GM21367 (cell line): ENCODE measurements at regions not wholly inside any gene's neighbourhood (a gene's known extent, or its start where the extent isn't known, plus 50 kb on each side); places are given as distances from the start of the nearest gene placed in this dataset.
"Not testable (repeated sequence)": the region's sequence is repeated elsewhere in the genome, so short reads cannot be mapped to it uniquely, and the experiment has no call there.

Experiments
- ATAC-seq: cut with Tn5 transposase; IDR thresholded peaks from one replicate; pipeline ENCODE4 v1.9.1; 2021; ENCODE audit not compliant: unreplicated experiment

GRCh38 chr20:28562510-28562898 lies 2695.0 kb upstream of the DEFB115 start:
- ATAC-seq, result no peak

- ATAC-seq, result not testable (repeated sequence)
Observed at GRCh38 chr20:28562899-28563521, 2694.5 kb upstream of the DEFB115 start.

GRCh38 chr20:28564024-28564423 lies 2693.4 kb upstream of the DEFB115 start:
- not testable (repeated sequence) for ATAC-seq

- ATAC-seq, result not testable (repeated sequence)
Observed at GRCh38 chr20:28564688-28565463, 2692.6 kb upstream of the DEFB115 start.

GRCh38 chr20:28575991-28576390 lies 2681.5 kb upstream of the DEFB115 start:
- ATAC-seq, result not testable (repeated sequence)

- ATAC-seq, result not testable (repeated sequence)
Observed at GRCh38 chr20:28591680-28592079, 2665.8 kb upstream of the DEFB115 start.

GRCh38 chr20:28593383-28593782 lies 2664.1 kb upstream of the DEFB115 start:
- not testable (repeated sequence) for ATAC-seq

GRCh38 chr20:28594476-28594875 lies 2663.0 kb upstream of the DEFB115 start:
- ATAC-seq, result not testable (repeated sequence)

GRCh38 chr20:28602006-28602402 lies 2655.5 kb upstream of the DEFB115 start:
- not testable (repeated sequence) for ATAC-seq

GRCh38 chr20:28602403-28603217 lies 2654.9 kb upstream of the DEFB115 start:
- ATAC-seq, result peak; percentile 99

- ATAC-seq, result not testable (repeated sequence)
Observed at GRCh38 chr20:28603218-28603577, 2654.3 kb upstream of the DEFB115 start.

- no peak for ATAC-seq
Observed at GRCh38 chr20:28616354-28616753, 2641.1 kb upstream of the DEFB115 start.

GRCh38 chr20:28619956-28620651 lies 2637.4 kb upstream of the DEFB115 start:
- not testable (repeated sequence) for ATAC-seq

GRCh38 chr20:28625112-28625511 lies 2632.4 kb upstream of the DEFB115 start:
- ATAC-seq, result not testable (repeated sequence)

GRCh38 chr20:28640831-28641230 lies 2616.6 kb upstream of the DEFB115 start:
- not testable (repeated sequence) for ATAC-seq
